ENCODE measurements at regions not wholly inside any gene's neighbourhood (a gene's known extent, or its start where the extent isn't known, plus 50 kb on each side); places are given as distances from the start of the nearest gene placed in this dataset.

GRCh38 chr4:165760182-165760581, 112.9 kb upstream of the TLL1 start:
- TF ChIP-seq POLR2A (IDR thresholded peaks at IDR 0.05) (no peak), POLR2AphosphoS5 (IDR thresholded peaks at IDR 0.05) (no peak)

Measured in transverse colon (tissue), 3 donors.